Neural cell (in vitro differentiated cells): ENCODE measurements at regions not wholly inside any gene's neighbourhood (a gene's known extent, or its start where the extent isn't known, plus 50 kb on each side); places are given as distances from the start of the nearest gene placed in this dataset.

Experiments used
- H2AFZ ChIP-seq: fragments of 200-600, 300-800 bp; sonication (generic), shearing (Covaris generic); 2 replicates; pipeline ENCODE4 v1.6.0; 2014; ENCODE audit warnings: low read depth, mild to moderate bottlenecking, antibody characterized with exemption, low read length, moderate library complexity
- H3F3A ChIP-seq: fragments of 200-600 bp; shearing (Covaris generic); 2 replicates; pipeline ENCODE4 v1.6.1; 2016; ENCODE audit warnings: mild to moderate bottlenecking, moderate library complexity, mixed read lengths, antibody characterized with exemption, low read length; ENCODE audit not compliant: insufficient read depth, poor library complexity, severe bottlenecking
- H3K27ac ChIP-seq: fragments of 200-600, 300-800 bp; sonication (generic), shearing (Covaris generic); 2 replicates; pipeline ENCODE4 v1.5.1; 2014; ENCODE audit warnings: mild to moderate bottlenecking, low read length, moderate library complexity
- H3K27me3 ChIP-seq: fragments of 300-800, 200-600 bp; sonication (generic), shearing (Covaris generic); 2 replicates; pipeline ENCODE4 v1.6.0; 2014; ENCODE audit warnings: mild to moderate bottlenecking, low read depth, low read length, moderate library complexity; ENCODE audit not compliant: insufficient read depth
- H3K36me3 ChIP-seq: fragments of 300-800, 200-600 bp; sonication (generic), shearing (Covaris generic); 2 replicates; pipeline ENCODE4 v1.5.1; 2014; ENCODE audit warnings: mild to moderate bottlenecking, antibody characterized with exemption, low read length, moderate library complexity; ENCODE audit not compliant: insufficient read depth
- H3K4me2 ChIP-seq: fragments of 300-800, 200-600 bp; sonication (generic), shearing (Covaris generic); 2 replicates; pipeline ENCODE4 v1.6.0; 2014; ENCODE audit warnings: mild to moderate bottlenecking, low read length
- H3K4me3 ChIP-seq: fragments of 300-800, 200-600 bp; sonication (generic), shearing (Covaris generic); 2 replicates; pipeline ENCODE4 v1.5.1; 2014; ENCODE audit warnings: mild to moderate bottlenecking, low read length, moderate library complexity
- H3K79me2 ChIP-seq: fragments of 200-600 bp; shearing (Covaris generic); replicated peaks from 2 replicates; pipeline ENCODE4 v1.6.0; 2014; ENCODE audit warnings: mild to moderate bottlenecking, low read length, moderate library complexity; ENCODE audit not compliant: insufficient read depth
- H3K9ac ChIP-seq: fragments of 300-800, 200-600 bp; sonication (generic), shearing (Covaris generic); 2 replicates; pipeline ENCODE4 v1.6.1; 2016; ENCODE audit warnings: mild to moderate bottlenecking, low read length, mixed read lengths
- H3K9me2 ChIP-seq: fragments of 200-600 bp; shearing (Covaris generic); 2 replicates; pipeline ENCODE4 v1.6.1; 2016; ENCODE audit warnings: mild to moderate bottlenecking, low read length, mixed read lengths; ENCODE audit not compliant: insufficient read depth
- H3K9me3 ChIP-seq: fragments of 200-600, 300-800 bp; sonication (generic), shearing (Covaris generic); 2 replicates; pipeline ENCODE4 v1.6.1; 2016; ENCODE audit warnings: mild to moderate bottlenecking, mixed run types, low read length, moderate library complexity, mixed read lengths
- H4K20me1 ChIP-seq: fragments of 200-600 bp; shearing (Covaris generic); 2 replicates; pipeline ENCODE4 v1.6.1; 2016; ENCODE audit warnings: mild to moderate bottlenecking, mixed run types; ENCODE audit not compliant: insufficient read depth
- CTCF ChIP-seq: fragments of 450-650 bp; IDR thresholded peaks from 2 replicates; pipeline ENCODE4 v1.5.1; 2014; ENCODE audit warnings: antibody characterized with exemption, mild to moderate bottlenecking, moderate library complexity; ENCODE audit not compliant: poor library complexity, severe bottlenecking
- EP300 ChIP-seq: fragments of 450-650 bp; conservative IDR thresholded peaks from 2 replicates; pipeline ENCODE4 v1.6.1; 2014; ENCODE audit warnings: antibody characterized with exemption, mild to moderate bottlenecking, moderate library complexity; ENCODE audit not compliant: poor library complexity, severe bottlenecking
- EZH2 ChIP-seq: fragments of 200-600, 300-800 bp; shearing (Covaris generic), sonication (generic); IDR thresholded peaks from 2 replicates; pipeline ENCODE4 v1.6.1; 2014; ENCODE audit warnings: antibody characterized with exemption, low read length, borderline replicate concordance, mild to moderate bottlenecking; ENCODE audit not compliant: insufficient read depth, poor library complexity, severe bottlenecking
- MXI1 ChIP-seq: fragments of 450-650 bp; conservative IDR thresholded peaks from 2 replicates; pipeline ENCODE4 v1.6.1; 2014; ENCODE audit warnings: antibody characterized with exemption, mild to moderate bottlenecking; ENCODE audit not compliant: poor library complexity, severe bottlenecking
- POLR2AphosphoS5 ChIP-seq: IDR thresholded peaks from 2 replicates; pipeline ENCODE4 v1.6.1; 2012
- RAD21 ChIP-seq: fragments of 450-650 bp; conservative IDR thresholded peaks from 2 replicates; pipeline ENCODE4 v1.6.1; 2014; ENCODE audit warnings: antibody characterized with exemption, mild to moderate bottlenecking, moderate library complexity
- REST ChIP-seq: IDR thresholded peaks from 2 replicates; pipeline ENCODE4 v1.6.1; 2012; ENCODE audit warnings: borderline replicate concordance
- SMC3 ChIP-seq: fragments of 450-650 bp; conservative IDR thresholded peaks from 2 replicates; pipeline ENCODE4 v1.6.1; 2014; ENCODE audit warnings: antibody characterized with exemption, mild to moderate bottlenecking, moderate library complexity; ENCODE audit not compliant: poor library complexity
- TAF1 ChIP-seq: IDR thresholded peaks from 2 replicates; pipeline ENCODE4 v1.6.1; 2012; ENCODE audit warnings: low read depth

GRCh38 chr22:49719046-49719445 lies 108.6 kb downstream of the BRD1 start:
- H3K27ac ChIP-seq: no peak overlapping the region
- no peaks in the 10 kb centered on the region for H3F3A ChIP-seq
- H3K9me2 ChIP-seq: no peaks in the 10 kb centered on the region
- no peak overlapping the region for H2AFZ ChIP-seq
- H3K36me3 ChIP-seq: no peaks in the 10 kb centered on the region
- H3K79me2 ChIP-seq: no peaks in the 10 kb centered on the region
- H3K9ac ChIP-seq: no peak overlapping the region
- H4K20me1 ChIP-seq: no peaks in the 10 kb centered on the region
- H3K4me3 ChIP-seq: no peak overlapping the region
- H3K9me3 ChIP-seq: no peaks in the 10 kb centered on the region
- peaks cover 4% of the 10 kb centered on the region for H3K27me3 ChIP-seq
- H3K4me2 ChIP-seq: no peak overlapping the region
- TF ChIP-seq CTCF (no peak), REST (no peak), SMC3 (no peak), EP300 (no peak), TAF1 (no peak), POLR2AphosphoS5 (no peak), RAD21 (no peak), EZH2 (no peak), MXI1 (no peak)

- H3K36me3 ChIP-seq: no peaks in the 10 kb centered on the region
- TF ChIP-seq REST (no peak), POLR2AphosphoS5 (no peak), RAD21 (no peak), MXI1 (no peak), EP300 (no peak), EZH2 (no peak), SMC3 (no peak), CTCF (no peak), TAF1 (no peak)
Measured at GRCh38 chr22:49718396-49718795, 109.3 kb downstream of the BRD1 start.

More at GRCh38 chr22:49718396-49718795, 109.3 kb downstream of the BRD1 start:
- Histone ChIP-seq H3K4me3 (no peak overlapping the region), H3F3A (no peaks in the 10 kb centered on the region), H3K27me3 (no peaks in the 10 kb centered on the region), H2AFZ (no peak overlapping the region), H3K27ac (no peak overlapping the region), H3K79me2 (no peaks in the 10 kb centered on the region), H4K20me1 (no peaks in the 10 kb centered on the region), H3K9me3 (no peaks in the 10 kb centered on the region), H3K9me2 (no peaks in the 10 kb centered on the region), H3K9ac (no peak overlapping the region), H3K4me2 (no peak overlapping the region)
